ENCODE measurements at regions not wholly inside any gene's neighbourhood (a gene's known extent, or its start where the extent isn't known, plus 50 kb on each side); places are given as distances from the start of the nearest gene placed in this dataset.

GRCh38 chr11:81449588-81450156 lies 1284.0 kb downstream of the FAM181B start:
- Histone ChIP-seq H3K4me3 (ENCODE audit: low read length) (no peak overlapping the region), H3K27ac (ENCODE audit: low read depth in 1 of 2, low read length in 2 of 2) (no peak overlapping the region), H3K27me3 (ENCODE audit: control insufficient read depth in 1 of 2, insufficient read depth in 2 of 2, low read length in 2 of 2) (no peaks in the 10 kb centered on the region), H3K9me3 (ENCODE audit: control insufficient read depth in 1 of 2, insufficient read depth in 1 of 2, low read length in 2 of 2) (peaks cover 0 to 5% of the 10 kb centered on the region in 2 experiments), H3K36me3 (ENCODE audit: insufficient read depth, low read length) (no peaks in the 10 kb centered on the region), H3K4me1 (ENCODE audit: insufficient read depth, low read length) (no peaks in the 10 kb centered on the region)
- Mint-ChIP-seq H3K27ac (no peak overlapping the region), H3K9me3 (peaks cover 2% of the 10 kb centered on the region), H3K4me1 (ENCODE audit: low read depth) (no peaks in the 10 kb centered on the region), H3K27me3 (no peaks in the 10 kb centered on the region), H3K4me3 (no peak overlapping the region), H3K36me3 (ENCODE audit: low read depth) (no peaks in the 10 kb centered on the region)
- ChIA-PET CTCF (no interaction called here), POLR2A (no interaction called here)
- TF ChIP-seq CTCF (IDR thresholded peaks at IDR 0.05) = no peak
- intact Hi-C loops (cut with DNase I, micrococcal nuclease) = no loop called here
- ATAC-seq (ENCODE audit: poor library complexity) (no peak), DNase-seq (no peak)

GRCh38 chr11:81444297-81444696 lies 1289.4 kb downstream of the FAM181B start:
- TF ChIP-seq CTCF (IDR thresholded peaks at IDR 0.05) = no peak
- ChIA-PET POLR2A (no interaction called here), CTCF (no interaction called here)
- H3K4me3 ChIP-seq (ENCODE audit: low read length) = no peak overlapping the region
- no peaks in the 10 kb centered on the region for H3K9me3 ChIP-seq (ENCODE audit: control insufficient read depth in 1 of 2, insufficient read depth in 1 of 2, low read length in 2 of 2)
- H3K36me3 ChIP-seq (ENCODE audit: insufficient read depth, low read length) = no peaks in the 10 kb centered on the region
- Mint-ChIP-seq H3K36me3 (ENCODE audit: low read depth) (no peaks in the 10 kb centered on the region), H3K27ac (no peak overlapping the region), H3K4me1 (ENCODE audit: low read depth) (no peaks in the 10 kb centered on the region), H3K9me3 (peaks cover 9% of the 10 kb centered on the region), H3K4me3 (no peak overlapping the region), H3K27me3 (no peaks in the 10 kb centered on the region)
- DNase-seq (no peak), ATAC-seq (ENCODE audit: poor library complexity) (no peak)
- intact Hi-C loops (cut with DNase I, micrococcal nuclease) = no loop called here
- no peaks in the 10 kb centered on the region for H3K27me3 ChIP-seq (ENCODE audit: control insufficient read depth in 1 of 2, insufficient read depth in 2 of 2, low read length in 2 of 2)
- H3K4me1 ChIP-seq (ENCODE audit: insufficient read depth, low read length) = no peaks in the 10 kb centered on the region
- no peak overlapping the region for H3K27ac ChIP-seq (ENCODE audit: low read depth in 1 of 2, low read length in 2 of 2)

GRCh38 chr11:81432333-81432732 lies 1301.3 kb downstream of the FAM181B start:
- Mint-ChIP-seq H3K4me1 (ENCODE audit: low read depth) (no peaks in the 10 kb centered on the region), H3K4me3 (no peak overlapping the region), H3K27me3 (no peaks in the 10 kb centered on the region), H3K27ac (no peak overlapping the region), H3K9me3 (peaks cover 2% of the 10 kb centered on the region), H3K36me3 (ENCODE audit: low read depth) (no peaks in the 10 kb centered on the region)
- H3K4me3 ChIP-seq (ENCODE audit: low read length) = no peak overlapping the region
- H3K27me3 ChIP-seq (ENCODE audit: control insufficient read depth in 1 of 2, insufficient read depth in 2 of 2, low read length in 2 of 2) = no peaks in the 10 kb centered on the region
- no peaks in the 10 kb centered on the region for H3K36me3 ChIP-seq (ENCODE audit: insufficient read depth, low read length)
- DNase-seq (no peak), ATAC-seq (ENCODE audit: poor library complexity) (no peak)
- no peaks in the 10 kb centered on the region for H3K4me1 ChIP-seq (ENCODE audit: insufficient read depth, low read length)
- CTCF ChIA-PET = no interaction called here
- H3K27ac ChIP-seq (ENCODE audit: low read depth in 1 of 2, low read length in 2 of 2) = no peak overlapping the region
- intact Hi-C loops (cut with DNase I, micrococcal nuclease) = no loop called here
- peaks cover 0 to 6% of the 10 kb centered on the region in 2 experiments for H3K9me3 ChIP-seq (ENCODE audit: control insufficient read depth in 1 of 2, insufficient read depth in 1 of 2, low read length in 2 of 2)
- no peak for TF ChIP-seq CTCF (IDR thresholded peaks at IDR 0.05)
- POLR2A ChIA-PET = no interaction called here

Measured in CD4-positive, alpha-beta T cell (primary cell).